ENCODE measurements at regions not wholly inside any gene's neighbourhood (a gene's known extent, or its start where the extent isn't known, plus 50 kb on each side); places are given as distances from the start of the nearest gene placed in this dataset.

DNA sequence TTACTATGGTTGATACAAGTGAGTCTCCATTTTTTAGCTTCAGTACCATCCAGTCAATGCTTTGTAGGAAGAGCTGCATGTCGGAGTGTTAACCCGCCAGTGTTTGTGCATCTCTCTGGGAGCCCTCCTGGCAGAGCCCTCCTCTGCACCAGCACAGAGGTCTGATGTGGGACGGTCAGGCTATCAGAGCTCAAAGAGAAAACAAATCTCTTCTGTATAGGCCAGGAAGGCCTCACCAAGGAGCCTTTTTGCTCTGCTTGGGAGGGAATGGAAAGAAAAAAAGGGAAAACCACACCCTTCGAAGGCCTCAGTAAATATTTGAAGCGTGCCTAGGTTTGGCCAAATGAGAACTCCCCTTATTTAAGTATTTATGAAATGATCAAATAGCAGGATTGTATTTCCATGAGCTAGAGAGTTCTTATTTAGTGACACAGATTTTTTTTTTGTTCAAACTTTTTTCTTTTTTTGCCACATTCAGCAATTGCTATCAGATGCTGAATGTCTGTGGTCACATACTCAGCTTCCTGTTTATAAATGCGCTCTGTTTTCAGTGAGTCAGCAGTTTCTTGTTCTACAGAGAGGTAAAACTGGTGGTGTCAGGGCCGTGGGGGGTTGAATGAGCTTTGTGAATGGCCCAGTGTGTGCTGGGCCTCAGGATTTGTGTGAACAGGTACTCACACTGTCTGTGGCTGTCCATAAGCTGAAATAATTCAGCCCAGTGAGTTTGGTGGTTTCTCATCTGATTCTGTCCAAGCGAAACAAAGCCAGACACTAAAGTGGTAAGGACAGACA, 226.6 kb downstream of the SNX18 start:
- POLR2A ChIA-PET = interaction anchor here (0.6 to 0.7 kb wide), 2 partner anchors 262 to 779 kb away, joined by 3 read pairs; no protein-coding TSS in a partner anchor
- peak overlapping the region in 2 of 7 experiments; percentile 21 to 37 for H3K4me3 ChIP-seq (ENCODE audit: control insufficient read depth in 1 of 7, extremely low read depth in 1 of 7, insufficient read depth in 4 of 7, low read depth in 2 of 7, low read length in 6 of 7)

DNA sequence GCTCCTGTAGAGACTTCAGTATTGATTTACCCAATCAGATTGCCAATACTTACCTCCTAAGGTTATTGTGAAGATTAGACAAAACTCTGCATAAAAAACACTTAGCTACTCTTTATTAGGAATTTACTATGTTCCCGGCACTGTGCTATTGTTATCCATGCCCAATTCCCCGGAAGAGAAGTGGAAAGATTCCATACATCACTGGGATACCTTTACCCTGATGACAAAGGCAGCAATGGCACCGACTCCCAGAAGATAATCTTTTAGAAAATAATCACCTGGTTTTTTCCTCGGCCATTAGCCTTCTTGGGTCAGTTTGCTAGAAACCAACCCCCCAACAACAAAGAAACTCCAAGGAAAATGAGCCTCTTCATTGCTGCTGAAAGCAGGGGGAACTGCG, 226.0 kb downstream of the SNX18 start:
- WGBS (ENCODE audit: insufficient coverage) = 97% methylated on average over 3 of the region's 5 CpGs
- Histone ChIP-seq H3K9me3 (ENCODE audit: control extremely low read depth in 1 of 5, control insufficient read depth in 4 of 5, insufficient read depth in 2 of 5, low read depth in 1 of 5, low read length in 4 of 5) (no peaks in the 10 kb centered on the region), H3K4me3 (ENCODE audit: control insufficient read depth in 1 of 7, extremely low read depth in 1 of 7, insufficient read depth in 4 of 7, low read depth in 2 of 7, low read length in 6 of 7) (no peak overlapping the region), H3K27me3 (replicated peaks in 2 of 5; ENCODE audit: control insufficient read depth in 4 of 5, insufficient read depth in 5 of 5, low read length in 4 of 5) (no peaks in the 10 kb centered on the region), H3K4me1 (ENCODE audit: control extremely low read depth in 1 of 4, control insufficient read depth in 4 of 4, insufficient read depth in 4 of 4, low read length in 3 of 4) (peaks cover 10 to 25% (median 17%) of the 10 kb centered on the region in 4 experiments), H3K27ac (ENCODE audit: insufficient read depth in 1 of 2, low read depth in 1 of 2, low read length in 2 of 2, poor library complexity in 1 of 2, severe bottlenecking in 2 of 2) (peak overlapping the region in 1 of 2 experiments; percentile 30), H3K36me3 (ENCODE audit: control insufficient read depth in 4 of 4, insufficient read depth in 4 of 4, low read length in 3 of 4) (no peaks in the 10 kb centered on the region)
- ChIA-PET CTCF (interaction anchor here (1.0 to 2.0 kb wide), 4 partner anchors 10 to 102 kb away, joined by 3 to 5 read pairs (median 3); no protein-coding TSS in a partner anchor), POLR2A (no interaction called here)
- DNase-seq = no peak

More for the DNA sequence above, 226.6 kb downstream of the SNX18 start:
- WGBS (ENCODE audit: insufficient coverage) = 41% methylated on average over 5 of the region's 8 CpGs
- CTCF ChIA-PET = interaction anchor here (0.5 to 1.0 kb wide), 4 partner anchors 13 to 1126 kb away, joined by 3 to 4 read pairs (median 3); no protein-coding TSS in a partner anchor
- DNase-seq = peak; percentile 91 to 98 (median 97)
- no peaks in the 10 kb centered on the region for H3K9me3 ChIP-seq (ENCODE audit: control extremely low read depth in 1 of 5, control insufficient read depth in 4 of 5, insufficient read depth in 2 of 5, low read depth in 1 of 5, low read length in 4 of 5)
- H3K4me1 ChIP-seq (ENCODE audit: control extremely low read depth in 1 of 4, control insufficient read depth in 4 of 4, insufficient read depth in 4 of 4, low read length in 3 of 4) = peaks cover 10 to 24% (median 17%) of the 10 kb centered on the region in 4 experiments
- H3K27me3 ChIP-seq (replicated peaks in 2 of 5; ENCODE audit: control insufficient read depth in 4 of 5, insufficient read depth in 5 of 5, low read length in 4 of 5) = no peaks in the 10 kb centered on the region
- H3K27ac ChIP-seq (ENCODE audit: insufficient read depth in 1 of 2, low read depth in 1 of 2, low read length in 2 of 2, poor library complexity in 1 of 2, severe bottlenecking in 2 of 2) = peak overlapping the region in 1 of 2 experiments; percentile 62
- H3K36me3 ChIP-seq (ENCODE audit: control insufficient read depth in 4 of 4, insufficient read depth in 4 of 4, low read length in 3 of 4) = no peaks in the 10 kb centered on the region

DNA sequence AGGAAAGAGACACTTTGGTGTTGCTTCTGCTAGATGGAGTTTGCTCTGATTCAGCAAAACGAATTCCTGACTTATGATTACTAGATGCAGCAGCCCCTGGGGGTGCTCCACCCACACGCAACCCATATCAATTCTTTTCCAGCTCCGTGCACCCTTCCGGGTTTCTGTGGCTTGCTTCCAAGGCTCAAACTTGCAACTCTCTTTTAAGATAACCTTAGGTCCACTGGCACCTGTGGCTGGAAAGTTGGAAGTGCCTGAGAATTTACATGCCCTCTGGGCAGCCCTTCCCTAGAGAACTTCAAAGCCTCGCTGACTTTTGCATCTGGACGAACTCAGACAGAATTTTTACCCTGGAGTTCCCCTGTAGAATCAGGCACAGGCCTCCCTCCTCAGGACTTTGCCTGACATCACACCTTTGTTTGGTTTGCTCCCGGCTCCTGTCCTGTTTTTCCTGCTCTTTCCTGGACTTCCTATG, 224.9 kb downstream of the SNX18 start:
- POLR2A ChIA-PET = no interaction called here
- Histone ChIP-seq H3K36me3 (ENCODE audit: control insufficient read depth in 4 of 4, insufficient read depth in 4 of 4, low read length in 3 of 4) (no peaks in the 10 kb centered on the region), H3K27me3 (replicated peaks in 2 of 5; ENCODE audit: control insufficient read depth in 4 of 5, insufficient read depth in 5 of 5, low read length in 4 of 5) (no peaks in the 10 kb centered on the region), H3K4me1 (ENCODE audit: control extremely low read depth in 1 of 4, control insufficient read depth in 4 of 4, insufficient read depth in 4 of 4, low read length in 3 of 4) (peaks cover 10 to 33% (median 24%) of the 10 kb centered on the region in 4 experiments), H3K9me3 (ENCODE audit: control extremely low read depth in 1 of 5, control insufficient read depth in 4 of 5, insufficient read depth in 2 of 5, low read depth in 1 of 5, low read length in 4 of 5) (no peaks in the 10 kb centered on the region), H3K27ac (ENCODE audit: insufficient read depth in 1 of 2, low read depth in 1 of 2, low read length in 2 of 2, poor library complexity in 1 of 2, severe bottlenecking in 2 of 2) (no peak overlapping the region), H3K4me3 (ENCODE audit: control insufficient read depth in 1 of 7, extremely low read depth in 1 of 7, insufficient read depth in 4 of 7, low read depth in 2 of 7, low read length in 6 of 7) (no peak overlapping the region)
- CTCF ChIA-PET = interaction anchor here (1.1 to 2.0 kb wide), 3 partner anchors 9 to 103 kb away, joined by 3 to 5 read pairs (median 3); no protein-coding TSS in a partner anchor
- no peak for DNase-seq
- 78% methylated on average over 6 of the region's 7 CpGs for WGBS (ENCODE audit: insufficient coverage)

DNA sequence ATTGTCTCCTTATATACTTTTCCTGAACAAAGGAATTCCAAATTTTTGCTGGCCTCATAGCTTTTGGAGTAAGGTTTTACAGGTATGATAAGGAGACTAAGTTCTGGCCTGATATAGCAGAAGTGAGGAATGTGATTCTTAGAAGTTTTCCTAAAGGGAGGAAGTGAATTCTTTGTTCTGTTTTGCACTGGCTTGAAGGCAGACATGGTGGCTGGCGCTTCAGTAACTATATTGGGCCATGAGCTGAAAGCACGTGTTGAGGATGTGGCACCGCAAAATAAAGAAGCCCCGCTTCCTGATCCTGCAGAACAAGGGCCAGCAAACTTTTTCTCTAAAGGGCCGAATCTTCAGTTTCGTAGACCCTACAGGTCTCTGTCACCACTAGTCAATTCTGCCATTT, 224.2 kb downstream of the SNX18 start:
- Histone ChIP-seq H3K4me1 (ENCODE audit: control extremely low read depth in 1 of 4, control insufficient read depth in 4 of 4, insufficient read depth in 4 of 4, low read length in 3 of 4) (peaks cover 10 to 33% (median 24%) of the 10 kb centered on the region in 4 experiments), H3K9me3 (ENCODE audit: control extremely low read depth in 1 of 5, control insufficient read depth in 4 of 5, insufficient read depth in 2 of 5, low read depth in 1 of 5, low read length in 4 of 5) (no peaks in the 10 kb centered on the region), H3K27me3 (replicated peaks in 2 of 5; ENCODE audit: control insufficient read depth in 4 of 5, insufficient read depth in 5 of 5, low read length in 4 of 5) (no peaks in the 10 kb centered on the region), H3K4me3 (ENCODE audit: control insufficient read depth in 1 of 7, extremely low read depth in 1 of 7, insufficient read depth in 4 of 7, low read depth in 2 of 7, low read length in 6 of 7) (no peak overlapping the region), H3K36me3 (ENCODE audit: control insufficient read depth in 4 of 4, insufficient read depth in 4 of 4, low read length in 3 of 4) (no peaks in the 10 kb centered on the region), H3K27ac (ENCODE audit: insufficient read depth in 1 of 2, low read depth in 1 of 2, low read length in 2 of 2, poor library complexity in 1 of 2, severe bottlenecking in 2 of 2) (no peak overlapping the region)
- ChIA-PET POLR2A (no interaction called here), CTCF (interaction anchor here (1.5 to 2.0 kb wide), 2 partner anchors 8 to 15 kb away, joined by 3 to 5 read pairs; no protein-coding TSS in a partner anchor)
- WGBS (ENCODE audit: insufficient coverage) = 88% methylated on average over 6 of the region's 6 CpGs
- no peak for DNase-seq

DNA sequence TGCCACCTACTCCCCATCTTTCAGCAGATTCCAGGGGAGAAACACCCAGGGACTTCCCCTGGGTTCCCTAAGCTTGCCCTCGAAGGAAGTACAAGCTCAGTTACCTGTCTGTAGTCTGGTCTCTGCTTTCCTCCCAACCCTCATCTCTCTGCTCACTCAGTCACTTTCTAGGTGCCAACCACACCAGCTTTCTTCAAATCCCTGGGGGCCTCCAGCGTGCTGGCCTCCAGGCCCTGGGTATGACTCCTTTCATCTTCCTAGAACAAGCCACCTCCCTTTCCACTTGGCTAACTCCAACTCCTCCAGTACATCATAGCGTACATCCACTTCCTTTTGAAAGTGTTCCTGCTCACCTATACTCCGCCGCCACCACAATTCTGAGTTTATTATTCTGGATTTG, 222.6 kb downstream of the SNX18 start:
- Histone ChIP-seq H3K27ac (ENCODE audit: insufficient read depth in 1 of 2, low read depth in 1 of 2, low read length in 2 of 2, poor library complexity in 1 of 2, severe bottlenecking in 2 of 2) (no peak overlapping the region), H3K4me1 (ENCODE audit: control extremely low read depth in 1 of 4, control insufficient read depth in 4 of 4, insufficient read depth in 4 of 4, low read length in 3 of 4) (peaks cover 10 to 26% (median 21%) of the 10 kb centered on the region in 4 experiments), H3K4me3 (ENCODE audit: control insufficient read depth in 1 of 7, extremely low read depth in 1 of 7, insufficient read depth in 4 of 7, low read depth in 2 of 7, low read length in 6 of 7) (no peak overlapping the region), H3K9me3 (ENCODE audit: control extremely low read depth in 1 of 5, control insufficient read depth in 4 of 5, insufficient read depth in 2 of 5, low read depth in 1 of 5, low read length in 4 of 5) (no peaks in the 10 kb centered on the region), H3K27me3 (replicated peaks in 2 of 5; ENCODE audit: control insufficient read depth in 4 of 5, insufficient read depth in 5 of 5, low read length in 4 of 5) (no peaks in the 10 kb centered on the region), H3K36me3 (ENCODE audit: control insufficient read depth in 4 of 4, insufficient read depth in 4 of 4, low read length in 3 of 4) (no peaks in the 10 kb centered on the region)
- ChIA-PET POLR2A (no interaction called here), CTCF (interaction anchor here (0.7 kb wide), 1 partner anchor 12 kb away, joined by 3 read pairs; no protein-coding TSS in a partner anchor)
- 85% methylated on average over 5 of the region's 5 CpGs for WGBS (ENCODE audit: insufficient coverage)
- no peak for DNase-seq

DNA sequence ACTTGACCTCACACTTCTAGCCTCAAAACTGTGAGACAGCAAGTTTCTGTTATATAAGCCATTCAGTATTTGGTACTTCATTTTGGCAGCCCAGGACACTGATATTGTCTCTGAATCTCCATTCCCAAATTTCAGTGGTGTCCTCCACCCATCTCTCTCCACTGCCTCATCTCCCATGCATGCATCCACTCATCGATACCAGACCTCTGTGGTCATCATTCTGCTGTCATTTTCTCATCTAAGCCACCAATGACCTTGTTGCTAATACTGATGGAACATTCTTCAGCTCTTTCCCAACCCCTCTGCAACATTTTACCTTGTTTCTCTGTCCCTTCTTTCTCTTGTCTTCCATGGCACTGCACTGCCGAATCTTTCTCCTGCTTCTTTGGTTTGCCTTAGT, 221.8 kb downstream of the SNX18 start:
- Histone ChIP-seq H3K4me1 (ENCODE audit: control extremely low read depth in 1 of 4, control insufficient read depth in 4 of 4, insufficient read depth in 4 of 4, low read length in 3 of 4) (peaks cover 7 to 20% (median 18%) of the 10 kb centered on the region in 4 experiments), H3K27me3 (replicated peaks in 2 of 5; ENCODE audit: control insufficient read depth in 4 of 5, insufficient read depth in 5 of 5, low read length in 4 of 5) (no peaks in the 10 kb centered on the region), H3K4me3 (ENCODE audit: control insufficient read depth in 1 of 7, extremely low read depth in 1 of 7, insufficient read depth in 4 of 7, low read depth in 2 of 7, low read length in 6 of 7) (no peak overlapping the region), H3K27ac (ENCODE audit: insufficient read depth in 1 of 2, low read depth in 1 of 2, low read length in 2 of 2, poor library complexity in 1 of 2, severe bottlenecking in 2 of 2) (no peak overlapping the region), H3K36me3 (ENCODE audit: control insufficient read depth in 4 of 4, insufficient read depth in 4 of 4, low read length in 3 of 4) (no peaks in the 10 kb centered on the region), H3K9me3 (ENCODE audit: control extremely low read depth in 1 of 5, control insufficient read depth in 4 of 5, insufficient read depth in 2 of 5, low read depth in 1 of 5, low read length in 4 of 5) (no peaks in the 10 kb centered on the region)
- CTCF ChIA-PET = no interaction called here
- no peak for DNase-seq
- 100% methylated on average over 2 of the region's 2 CpGs for WGBS (ENCODE audit: insufficient coverage)
- POLR2A ChIA-PET = no interaction called here

DNA sequence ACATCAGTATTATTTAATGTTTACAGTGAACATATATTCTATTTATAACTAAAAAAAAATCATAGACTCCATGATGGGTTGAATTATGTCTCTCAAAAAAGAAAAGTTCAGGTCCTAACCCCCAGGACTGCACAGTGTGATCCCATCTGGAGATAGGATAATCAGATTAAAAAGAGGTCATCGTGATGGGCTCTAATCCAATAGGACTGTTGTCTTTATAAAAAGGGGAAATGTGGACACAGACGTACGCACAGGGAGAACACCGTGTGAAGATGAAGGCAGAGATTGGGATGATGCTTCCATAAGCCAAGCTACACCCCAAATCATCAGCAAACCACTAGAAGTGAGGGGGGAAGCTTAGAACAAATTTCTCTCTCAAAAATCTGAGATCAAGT, 221.4 kb downstream of the SNX18 start:
- no peak for DNase-seq
- no peak overlapping the region for H3K4me3 ChIP-seq (ENCODE audit: control insufficient read depth in 1 of 7, extremely low read depth in 1 of 7, insufficient read depth in 4 of 7, low read depth in 2 of 7, low read length in 6 of 7)
- WGBS (ENCODE audit: insufficient coverage) = no CpG with 5 or more reads among the region's 4 CpGs
- H3K4me1 ChIP-seq (ENCODE audit: control extremely low read depth in 1 of 4, control insufficient read depth in 4 of 4, insufficient read depth in 4 of 4, low read length in 3 of 4) = peaks cover 4 to 16% (median 15%) of the 10 kb centered on the region in 4 experiments
- H3K27ac ChIP-seq (ENCODE audit: insufficient read depth in 1 of 2, low read depth in 1 of 2, low read length in 2 of 2, poor library complexity in 1 of 2, severe bottlenecking in 2 of 2) = no peak overlapping the region
- H3K9me3 ChIP-seq (ENCODE audit: control extremely low read depth in 1 of 5, control insufficient read depth in 4 of 5, insufficient read depth in 2 of 5, low read depth in 1 of 5, low read length in 4 of 5) = no peaks in the 10 kb centered on the region
- POLR2A ChIA-PET = no interaction called here
- H3K27me3 ChIP-seq (replicated peaks in 2 of 5; ENCODE audit: control insufficient read depth in 4 of 5, insufficient read depth in 5 of 5, low read length in 4 of 5) = no peaks in the 10 kb centered on the region
- CTCF ChIA-PET = no interaction called here
- H3K36me3 ChIP-seq (ENCODE audit: control insufficient read depth in 4 of 4, insufficient read depth in 4 of 4, low read length in 3 of 4) = no peaks in the 10 kb centered on the region
